SK-N-SH (cell line): ENCODE measurements at regions not wholly inside any gene's neighbourhood (a gene's known extent, or its start where the extent isn't known, plus 50 kb on each side); places are given as distances from the start of the nearest gene placed in this dataset.

ENCODE experiments used
- CTCF ChIA-PET: fragments of 300-600, 350-600 bp; formaldehyde crosslinking; extraction: SDS; loops from one replicate; lab custom pipeline; 2021; lab: Yijun Ruan, JAX
- POLR2A ChIA-PET: fragments of 350-600 bp; sonication (Branson Sonifier 250); formaldehyde crosslinking; extraction: SDS; loops from one replicate; lab custom pipeline; 2020; ENCODE audit warnings: antibody characterized with exemption, inconsistent platforms; lab: Yijun Ruan, JAX
- DNase-seq: peaks from one replicate; pipeline ENCODE4 v3.0.0; 2012
- H2AFZ ChIP-seq: fragments of 200-600 bp; sonication (generic); 2 replicates; pipeline ENCODE4 v1.8.1; 2016; ENCODE audit warnings: antibody characterized with exemption, mild to moderate bottlenecking, low read depth
- H3F3A ChIP-seq: fragments of 200-600 bp; sonication (generic); replicated peaks from 2 replicates; pipeline ENCODE3; 2016; ENCODE audit warnings: antibody characterized with exemption, mild to moderate bottlenecking; ENCODE audit not compliant: insufficient read depth
- H3K27ac ChIP-seq, 2 experiments: fragments of 200-500 bp in 1 of 2; fragments of 200-600 bp in 1 of 2; sonication (Bioruptor generic) in 1 of 2; sonication (generic), shearing (Covaris generic) in 1 of 2; 2 replicates each; pipeline versions ENCODE4 v1.5.1 to v1.6.1; 2014 to 2016; ENCODE audit warnings: low read depth in 2 of 2, inconsistent platforms in 1 of 2, low read length in 1 of 2, mild to moderate bottlenecking in 1 of 2, mixed read lengths in 1 of 2
- H3K27me3 ChIP-seq: fragments of 200-600 bp; sonication (generic), shearing (Covaris generic); 2 replicates; pipeline ENCODE4 v1.6.1; 2016; ENCODE audit warnings: mixed run types; ENCODE audit not compliant: insufficient read depth
- H3K36me3 ChIP-seq, 2 experiments: fragments of 200-500 bp in 1 of 2; fragments of 200-600 bp in 1 of 2; sonication (Bioruptor generic) in 1 of 2; sonication (generic) in 1 of 2; replicated peaks in 1 of 2; 2 replicates each; pipeline versions ENCODE3 to v1.5.1; 2014 to 2016; ENCODE audit warnings: low read length in 1 of 2, mild to moderate bottlenecking in 1 of 2; ENCODE audit not compliant: insufficient read depth in 2 of 2, control insufficient read depth in 1 of 2
- H3K4me1 ChIP-seq, 2 experiments: fragments of 200-500 bp in 1 of 2; fragments of 200-600 bp in 1 of 2; sonication (Bioruptor generic) in 1 of 2; sonication (generic), shearing (Covaris generic) in 1 of 2; 2 replicates each; pipeline versions ENCODE4 v1.5.1 to v1.6.1; 2014 to 2016; ENCODE audit warnings: low read depth in 1 of 2, low read length in 1 of 2, mixed run types in 1 of 2; ENCODE audit not compliant: insufficient read depth in 2 of 2, control insufficient read depth in 1 of 2
- H3K4me2 ChIP-seq: fragments of 200-600 bp; sonication (generic), shearing (Covaris generic); 2 replicates; pipeline ENCODE4 v1.6.1; 2017; ENCODE audit warnings: mixed run types
- H3K4me3 ChIP-seq, 2 experiments: fragments of 200-500 bp in 1 of 2; fragments of 200-600 bp in 1 of 2; sonication (Bioruptor generic) in 1 of 2; sonication (generic), shearing (Covaris generic) in 1 of 2; 2 replicates each; pipeline versions ENCODE4 v1.5.1 to v1.8.1; 2014 to 2016; ENCODE audit warnings: low read depth in 2 of 2, inconsistent platforms in 1 of 2, low read length in 1 of 2, mild to moderate bottlenecking in 1 of 2, mixed read lengths in 1 of 2, moderate library complexity in 1 of 2
- H3K79me2 ChIP-seq: fragments of 200-600 bp; sonication (generic); 2 replicates; pipeline ENCODE4 v1.8.1; 2017; ENCODE audit warnings: mild to moderate bottlenecking; ENCODE audit not compliant: insufficient read depth
- H3K9ac ChIP-seq: fragments of 200-600 bp; sonication (generic); 2 replicates; pipeline ENCODE4 v1.6.1; 2017; ENCODE audit warnings: mixed run types
- H3K9me2 ChIP-seq: fragments of 200-600 bp; sonication (generic); 2 replicates; pipeline ENCODE4 v1.6.1; 2017; ENCODE audit warnings: mixed run types
- H3K9me3 ChIP-seq: fragments of 200-600 bp; sonication (generic); 2 replicates; pipeline ENCODE4 v1.6.1; 2017; ENCODE audit warnings: mixed run types, mild to moderate bottlenecking, moderate library complexity
- H4K20me1 ChIP-seq: fragments of 200-600 bp; sonication (generic); 2 replicates; pipeline ENCODE4 v1.6.1; 2017; ENCODE audit warnings: mild to moderate bottlenecking, mixed run types; ENCODE audit not compliant: insufficient read depth
- EP300 ChIP-seq, 2 experiments: IDR thresholded peaks; 2 replicates each; pipeline versions ENCODE4 v1.4.0 to v1.6.1; 2012; ENCODE audit warnings: borderline replicate concordance in 1 of 2, low read depth in 1 of 2, low read length in 1 of 2
- GATA2 ChIP-seq: sonication (generic); formaldehyde crosslinking; IDR thresholded peaks from 2 replicates; pipeline ENCODE4 v1.5.0; 2020; ENCODE audit warnings: mild to moderate bottlenecking, missing genetic modification reagents
- MEF2A ChIP-seq: IDR thresholded peaks from 2 replicates; pipeline ENCODE4 v1.4.0; 2012; ENCODE audit warnings: low read depth, borderline replicate concordance
- MXI1 ChIP-seq: IDR thresholded peaks from 2 replicates; pipeline ENCODE4 v1.6.1; 2012; ENCODE audit warnings: mild to moderate bottlenecking, low read depth, low read length, improper control_type of control experiment
- NRF1 ChIP-seq: IDR thresholded peaks from 2 replicates; pipeline ENCODE4 v1.6.1; 2012; ENCODE audit warnings: low read depth, mild to moderate bottlenecking, low read length
- RAD21 ChIP-seq: IDR thresholded peaks from 2 replicates; pipeline ENCODE4 v1.6.1; 2012; ENCODE audit warnings: mild to moderate bottlenecking, low read length
- SMC3 ChIP-seq: IDR thresholded peaks from 2 replicates; pipeline ENCODE4 v1.6.1; 2012; ENCODE audit warnings: low read depth, low read length, improper control_type of control experiment
- TAF1 ChIP-seq: IDR thresholded peaks from 2 replicates; pipeline ENCODE4 v1.6.1; 2012; ENCODE audit warnings: low read depth, mild to moderate bottlenecking, low read length, moderate library complexity, borderline replicate concordance
- TCF12 ChIP-seq: IDR thresholded peaks from 2 replicates; pipeline ENCODE4 v1.4.0; 2012
- TEAD4 ChIP-seq: IDR thresholded peaks from 2 replicates; pipeline ENCODE4 v1.4.0; 2012; ENCODE audit warnings: mild to moderate bottlenecking, borderline replicate concordance; ENCODE audit not compliant: insufficient read depth
- YY1 ChIP-seq: IDR thresholded peaks from 2 replicates; pipeline ENCODE4 v1.4.0; 2012; ENCODE audit warnings: low read depth, mild to moderate bottlenecking
- WGBS: methylation state at CpG from one replicate; pipeline ENCODE4 v1.1.6; 2017; ENCODE audit warnings: low lambda C conversion rate; 5-methylcytosine and 5-hydroxymethylcytosine counted together
- TF ChIP-seq, protein P1 (sequence below): IDR thresholded peaks from 2 replicates; pipeline ENCODE4 v1.4.0; 2012; ENCODE audit warnings: low read depth, borderline replicate concordance
- TF ChIP-seq, protein P2 (sequence below): IDR thresholded peaks from 2 replicates; pipeline ENCODE4 v1.4.0; 2012; ENCODE audit warnings: low read depth
- TF ChIP-seq, protein P3 (sequence below): IDR thresholded peaks from 2 replicates; pipeline ENCODE4; 2012
- TF ChIP-seq, protein P4 (sequence below): IDR thresholded peaks from 2 replicates; pipeline ENCODE4 v1.6.1; 2012; ENCODE audit warnings: mild to moderate bottlenecking, low read depth, low read length, moderate library complexity

DNA sequence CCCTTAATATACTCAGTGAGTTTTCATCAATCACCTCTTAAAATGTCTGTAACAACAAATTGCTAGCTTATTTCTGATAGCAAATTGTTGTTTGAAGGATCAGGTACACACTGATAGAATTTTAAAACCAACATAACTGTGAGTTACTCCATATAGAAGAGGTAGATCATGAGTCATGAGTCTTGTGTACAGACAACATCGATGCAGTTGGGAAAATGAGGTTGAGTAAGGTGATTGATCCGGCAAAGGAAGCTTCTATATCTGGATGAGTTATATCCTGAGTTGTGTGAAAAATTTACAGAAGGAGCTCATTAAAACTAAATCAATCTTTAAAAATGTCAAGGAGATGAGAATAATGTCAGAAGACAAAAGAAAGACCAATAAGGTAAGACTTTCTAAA lies 604.6 kb upstream of the RGMB start:
- H3K27me3 ChIP-seq: no peaks in the 10 kb centered on the region
- H4K20me1 ChIP-seq: no peaks in the 10 kb centered on the region
- H3K9me3 ChIP-seq: no peaks in the 10 kb centered on the region
- DNase-seq: no peak
- no peaks in the 10 kb centered on the region for H3K36me3 ChIP-seq
- H2AFZ ChIP-seq: no peak overlapping the region
- H3F3A ChIP-seq: no peaks in the 10 kb centered on the region
- H3K4me3 ChIP-seq: no peak overlapping the region
- H3K9ac ChIP-seq: no peak overlapping the region
- H3K27ac ChIP-seq: no peak overlapping the region
- no peak overlapping the region for H3K4me2 ChIP-seq
- no peaks in the 10 kb centered on the region for H3K9me2 ChIP-seq
- TF ChIP-seq RAD21: no peak
- TF ChIP-seq TEAD4: no peak
- no peak for TF ChIP-seq YY1
- no peak for TF ChIP-seq GATA2 (CRISPR knock-in tag)
- TF ChIP-seq MEF2A: no peak
- TF ChIP-seq, protein P1, sequence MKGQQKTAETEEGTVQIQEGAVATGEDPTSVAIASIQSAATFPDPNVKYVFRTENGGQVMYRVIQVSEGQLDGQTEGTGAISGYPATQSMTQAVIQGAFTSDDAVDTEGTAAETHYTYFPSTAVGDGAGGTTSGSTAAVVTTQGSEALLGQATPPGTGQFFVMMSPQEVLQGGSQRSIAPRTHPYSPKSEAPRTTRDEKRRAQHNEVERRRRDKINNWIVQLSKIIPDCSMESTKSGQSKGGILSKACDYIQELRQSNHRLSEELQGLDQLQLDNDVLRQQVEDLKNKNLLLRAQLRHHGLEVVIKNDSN: no peak
- no peak for TF ChIP-seq NRF1
- TF ChIP-seq, protein P2, sequence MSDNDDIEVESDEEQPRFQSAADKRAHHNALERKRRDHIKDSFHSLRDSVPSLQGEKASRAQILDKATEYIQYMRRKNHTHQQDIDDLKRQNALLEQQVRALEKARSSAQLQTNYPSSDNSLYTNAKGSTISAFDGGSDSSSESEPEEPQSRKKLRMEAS: no peak
- no peak for TF ChIP-seq MXI1
- TF ChIP-seq, protein P3, sequence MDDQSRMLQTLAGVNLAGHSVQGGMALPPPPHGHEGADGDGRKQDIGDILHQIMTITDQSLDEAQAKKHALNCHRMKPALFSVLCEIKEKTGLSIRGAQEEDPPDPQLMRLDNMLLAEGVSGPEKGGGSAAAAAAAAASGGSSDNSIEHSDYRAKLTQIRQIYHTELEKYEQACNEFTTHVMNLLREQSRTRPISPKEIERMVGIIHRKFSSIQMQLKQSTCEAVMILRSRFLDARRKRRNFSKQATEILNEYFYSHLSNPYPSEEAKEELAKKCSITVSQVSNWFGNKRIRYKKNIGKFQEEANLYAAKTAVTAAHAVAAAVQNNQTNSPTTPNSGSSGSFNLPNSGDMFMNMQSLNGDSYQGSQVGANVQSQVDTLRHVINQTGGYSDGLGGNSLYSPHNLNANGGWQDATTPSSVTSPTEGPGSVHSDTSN: no peak
- TF ChIP-seq TCF12: no peak
- TF ChIP-seq SMC3: no peak
- no peak for TF ChIP-seq TAF1
- TF ChIP-seq EP300 (IDR thresholded peaks at IDR 0.05; ENCODE audit: borderline replicate concordance in 1 of 2, low read depth in 1 of 2, low read length in 1 of 2): no peak
- H3K79me2 ChIP-seq: no peaks in the 10 kb centered on the region
- peaks cover 0 to 3% of the 10 kb centered on the region in 2 experiments; a peak in 2 of 4 replicates for H3K4me1 ChIP-seq
- ChIA-PET POLR2A (no interaction called here), CTCF (no interaction called here)
- WGBS: 95% methylated on average over 2 of the region's 2 CpGs

DNA sequence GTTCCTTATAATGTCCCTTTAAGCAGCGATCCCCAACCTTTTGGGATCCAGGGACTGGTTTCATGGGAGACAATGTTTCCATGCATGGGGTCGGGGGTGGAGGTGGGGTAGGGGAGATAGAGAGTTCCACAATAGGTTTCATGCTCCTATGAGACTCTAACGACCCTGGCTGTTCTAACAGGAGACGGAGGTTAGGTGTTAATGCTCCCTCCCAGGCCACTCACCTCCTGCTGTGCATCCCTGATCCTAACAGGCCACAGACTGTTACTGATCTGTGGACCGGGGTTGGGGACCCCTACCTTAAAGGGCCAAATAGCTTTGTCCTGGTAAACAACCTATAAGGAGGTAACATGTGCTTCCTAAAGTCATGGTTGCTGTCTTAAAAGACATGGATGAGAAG lies 602.5 kb upstream of the RGMB start:
- no peak overlapping the region for H3K4me2 ChIP-seq
- H3K36me3 ChIP-seq: no peaks in the 10 kb centered on the region
- TF ChIP-seq, protein P4, sequence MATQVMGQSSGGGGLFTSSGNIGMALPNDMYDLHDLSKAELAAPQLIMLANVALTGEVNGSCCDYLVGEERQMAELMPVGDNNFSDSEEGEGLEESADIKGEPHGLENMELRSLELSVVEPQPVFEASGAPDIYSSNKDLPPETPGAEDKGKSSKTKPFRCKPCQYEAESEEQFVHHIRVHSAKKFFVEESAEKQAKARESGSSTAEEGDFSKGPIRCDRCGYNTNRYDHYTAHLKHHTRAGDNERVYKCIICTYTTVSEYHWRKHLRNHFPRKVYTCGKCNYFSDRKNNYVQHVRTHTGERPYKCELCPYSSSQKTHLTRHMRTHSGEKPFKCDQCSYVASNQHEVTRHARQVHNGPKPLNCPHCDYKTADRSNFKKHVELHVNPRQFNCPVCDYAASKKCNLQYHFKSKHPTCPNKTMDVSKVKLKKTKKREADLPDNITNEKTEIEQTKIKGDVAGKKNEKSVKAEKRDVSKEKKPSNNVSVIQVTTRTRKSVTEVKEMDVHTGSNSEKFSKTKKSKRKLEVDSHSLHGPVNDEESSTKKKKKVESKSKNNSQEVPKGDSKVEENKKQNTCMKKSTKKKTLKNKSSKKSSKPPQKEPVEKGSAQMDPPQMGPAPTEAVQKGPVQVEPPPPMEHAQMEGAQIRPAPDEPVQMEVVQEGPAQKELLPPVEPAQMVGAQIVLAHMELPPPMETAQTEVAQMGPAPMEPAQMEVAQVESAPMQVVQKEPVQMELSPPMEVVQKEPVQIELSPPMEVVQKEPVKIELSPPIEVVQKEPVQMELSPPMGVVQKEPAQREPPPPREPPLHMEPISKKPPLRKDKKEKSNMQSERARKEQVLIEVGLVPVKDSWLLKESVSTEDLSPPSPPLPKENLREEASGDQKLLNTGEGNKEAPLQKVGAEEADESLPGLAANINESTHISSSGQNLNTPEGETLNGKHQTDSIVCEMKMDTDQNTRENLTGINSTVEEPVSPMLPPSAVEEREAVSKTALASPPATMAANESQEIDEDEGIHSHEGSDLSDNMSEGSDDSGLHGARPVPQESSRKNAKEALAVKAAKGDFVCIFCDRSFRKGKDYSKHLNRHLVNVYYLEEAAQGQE: no peak
- TF ChIP-seq TAF1 (no peak), NRF1 (no peak)
- no peaks in the 10 kb centered on the region; a peak in 1 of 4 replicates for H3K4me1 ChIP-seq
- H2AFZ ChIP-seq: no peak overlapping the region
- no peaks in the 10 kb centered on the region for H4K20me1 ChIP-seq
- DNase-seq: no peak
- POLR2A ChIA-PET: no interaction called here
- no peak overlapping the region for H3K27ac ChIP-seq
- 68% methylated on average over 5 of the region's 5 CpGs for WGBS
- H3K9me2 ChIP-seq: no peaks in the 10 kb centered on the region
- H3K79me2 ChIP-seq: no peaks in the 10 kb centered on the region
- no peaks in the 10 kb centered on the region for H3K9me3 ChIP-seq
- CTCF ChIA-PET: interaction anchor here (0.6 kb wide), 1 partner anchor 10 kb away, joined by 3 read pairs; no protein-coding TSS in a partner anchor
- no peaks in the 10 kb centered on the region for H3K27me3 ChIP-seq
- H3K4me3 ChIP-seq: no peak overlapping the region
- no peak overlapping the region for H3K9ac ChIP-seq
- H3F3A ChIP-seq: no peaks in the 10 kb centered on the region
